Colonic mucosa (tissue), 4 donors: ENCODE measurements at regions not wholly inside any gene's neighbourhood (a gene's known extent, or its start where the extent isn't known, plus 50 kb on each side); places are given as distances from the start of the nearest gene placed in this dataset.
"Not testable (repeated sequence)": the region's sequence is repeated elsewhere in the genome, so short reads cannot be mapped to it uniquely, and the experiment has no call there.

Experiments used
- DNase-seq: peaks from one replicate; pipeline ENCODE4 v3.0.0-alpha.2; 2020
- H3K27ac ChIP-seq: fragments of 200-600 bp; one replicate; pipeline ENCODE4 v1.8.0; 2021
- H3K27me3 ChIP-seq: fragments of 200-600 bp; one replicate; pipeline ENCODE4 v1.8.0; 2021
- H3K36me3 ChIP-seq: fragments of 200-600 bp; one replicate; pipeline ENCODE4 v1.8.0; 2021
- H3K4me1 ChIP-seq: fragments of 200-600 bp; one replicate; pipeline ENCODE4 v1.8.0; 2021; ENCODE audit warnings: mild to moderate bottlenecking
- H3K4me3 ChIP-seq: fragments of 200-600 bp; one replicate; pipeline ENCODE4 v1.8.0; 2021
- H3K9ac ChIP-seq, 2 donors: one replicate each; pipeline ENCODE4 v1.7.0; 2013; ENCODE audit warnings: control low read depth in 2 of 2, low read depth in 2 of 2, low read length in 2 of 2
- H3K9me3 ChIP-seq: fragments of 200-600 bp; one replicate; pipeline ENCODE4 v1.8.0; 2021
- CTCF ChIP-seq: fragments of 200-600 bp; IDR thresholded peaks from one replicate; pipeline ENCODE4 v1.8.0; 2022; ENCODE audit warnings: antibody characterized with exemption, mild to moderate bottlenecking
- intact Hi-C: fragments of 100-400 bp; cut with DNase I; formaldehyde crosslinking; loops from one replicate; pipeline ENCODE4 v1.14.1; 2022
- donor health status: healthy.
- donor health status: DM: no; HTN: no; CAD: no.
- donor health status: DM: no; HTN: no; CAD: no.

- H3K27ac ChIP-seq, H3K27me3 ChIP-seq, H3K9ac ChIP-seq, DNase-seq, intact Hi-C loops, H3K4me1 ChIP-seq, H3K9me3 ChIP-seq, H3K36me3 ChIP-seq, H3K4me3 ChIP-seq: not testable (repeated sequence)
Observed at GRCh38 chr1:95297906-95298305, 63.9 kb downstream of the RWDD3 start.

- H3K9me3 ChIP-seq: no peaks in the 10 kb centered on the region
- intact Hi-C loops: no loop called here
- H3K36me3 ChIP-seq: no peaks in the 10 kb centered on the region
- H3K27me3 ChIP-seq: no peaks in the 10 kb centered on the region
- no peak for DNase-seq
- no peak overlapping the region for H3K9ac ChIP-seq
- no peaks in the 10 kb centered on the region for H3K4me1 ChIP-seq
- H3K27ac ChIP-seq: no peak overlapping the region
- H3K4me3 ChIP-seq: no peak overlapping the region
- no peak for TF ChIP-seq CTCF
Observed at GRCh38 chr1:95301091-95301490, 67.1 kb downstream of the RWDD3 start.

- Histone ChIP-seq H3K9ac (no peak overlapping the region), H3K36me3 (no peaks in the 10 kb centered on the region), H3K27ac (no peak overlapping the region), H3K9me3 (no peaks in the 10 kb centered on the region), H3K4me1 (no peaks in the 10 kb centered on the region), H3K27me3 (no peaks in the 10 kb centered on the region), H3K4me3 (no peak overlapping the region)
- intact Hi-C loops: no loop called here
- no peak for TF ChIP-seq CTCF
- DNase-seq: no peak
Observed at GRCh38 chr1:95301614-95302013, 67.6 kb downstream of the RWDD3 start.

GRCh38 chr1:95304803-95305202 lies 70.8 kb downstream of the RWDD3 start:
- no peak overlapping the region for H3K4me3 ChIP-seq

GRCh38 chr1:95308276-95309030 lies 74.4 kb downstream of the RWDD3 start:
- Histone ChIP-seq H3K27ac (no peak overlapping the region), H3K9ac (no peak overlapping the region), H3K27me3 (no peaks in the 10 kb centered on the region), H3K9me3 (no peaks in the 10 kb centered on the region), H3K36me3 (no peaks in the 10 kb centered on the region), H3K4me1 (no peaks in the 10 kb centered on the region), H3K4me3 (no peak overlapping the region)
- TF ChIP-seq CTCF: no peak
- intact Hi-C loops: no loop called here
- DNase-seq: no peak

More at GRCh38 chr1:95304803-95305202, 70.8 kb downstream of the RWDD3 start:
- Histone ChIP-seq H3K4me1 (no peaks in the 10 kb centered on the region), H3K27ac (no peak overlapping the region), H3K27me3 (no peaks in the 10 kb centered on the region), H3K9ac (no peak overlapping the region), H3K36me3 (no peaks in the 10 kb centered on the region), H3K9me3 (no peaks in the 10 kb centered on the region)
- DNase-seq: peak; percentile 29
- intact Hi-C loops: no loop called here
- no peak for TF ChIP-seq CTCF

- Histone ChIP-seq H3K4me3 (no peak overlapping the region), H3K27me3 (no peaks in the 10 kb centered on the region), H3K36me3 (no peaks in the 10 kb centered on the region), H3K27ac (no peak overlapping the region), H3K4me1 (no peaks in the 10 kb centered on the region), H3K9me3 (no peaks in the 10 kb centered on the region), H3K9ac (no peak overlapping the region)
- intact Hi-C loops: no loop called here
- TF ChIP-seq CTCF: peak; percentile 30
- DNase-seq: no peak
Observed at GRCh38 chr1:95309031-95309471, 75.0 kb downstream of the RWDD3 start.
